Bronchial epithelial cell (primary cell): ENCODE measurements at regions not wholly inside any gene's neighbourhood (a gene's known extent, or its start where the extent isn't known, plus 50 kb on each side); places are given as distances from the start of the nearest gene placed in this dataset.

ENCODE experiments used
- DNase-seq: peaks from one replicate; pipeline ENCODE4 v3.0.0-alpha.2; 2010; ENCODE audit warnings: low read depth
- FAIRE-seq: peaks from 2 replicates; lab custom pipeline; 2011; peaks lifted over from hg19 to GRCh38; lab: Jason Lieb, UNC
- H3K27me3 ChIP-seq: 2 replicates; pipeline ENCODE4 v1.5.1; 2011; ENCODE audit warnings: low read length; ENCODE audit not compliant: control insufficient read depth, insufficient read depth
- H3K36me3 ChIP-seq: 2 replicates; pipeline ENCODE4 v1.5.1; 2011; ENCODE audit warnings: low read length; ENCODE audit not compliant: control insufficient read depth, insufficient read depth
- H3K4me3 ChIP-seq: 2 replicates; pipeline ENCODE4 v1.5.1; 2011; ENCODE audit warnings: mild to moderate bottlenecking, low read depth, low read length, control low read depth
- TF ChIP-seq, protein P1 (sequence below): IDR thresholded peaks from 2 replicates; pipeline ENCODE4 v1.5.1; 2011; ENCODE audit warnings: mild to moderate bottlenecking, moderate library complexity, low read length, control low read depth, inconsistent platforms; ENCODE audit not compliant: insufficient read depth, severe bottlenecking

DNA sequence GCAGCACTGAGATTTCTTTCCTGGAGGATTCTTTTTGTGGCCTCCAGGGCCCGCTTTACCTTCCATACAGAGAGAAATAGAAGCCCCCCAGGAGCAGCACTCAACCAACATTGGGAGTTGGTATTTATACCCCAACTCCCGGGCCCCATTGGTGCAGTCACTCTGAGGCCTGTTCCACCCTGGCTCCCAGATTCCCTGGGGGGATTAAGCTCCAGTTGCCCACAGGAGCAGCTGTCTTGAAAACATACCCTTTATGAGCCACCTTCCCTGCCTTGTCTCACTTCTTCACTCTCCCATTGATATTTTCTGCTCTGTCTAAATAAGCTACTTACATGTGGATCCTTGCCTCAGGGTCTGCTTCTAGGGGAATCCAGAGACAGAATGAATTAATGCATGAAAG lies 167.8 kb downstream of the KATNIP start:
- no peaks in the 10 kb centered on the region for H3K36me3 ChIP-seq
- no peak overlapping the region for H3K4me3 ChIP-seq
- no peaks in the 10 kb centered on the region for H3K27me3 ChIP-seq
- TF ChIP-seq, protein P1, sequence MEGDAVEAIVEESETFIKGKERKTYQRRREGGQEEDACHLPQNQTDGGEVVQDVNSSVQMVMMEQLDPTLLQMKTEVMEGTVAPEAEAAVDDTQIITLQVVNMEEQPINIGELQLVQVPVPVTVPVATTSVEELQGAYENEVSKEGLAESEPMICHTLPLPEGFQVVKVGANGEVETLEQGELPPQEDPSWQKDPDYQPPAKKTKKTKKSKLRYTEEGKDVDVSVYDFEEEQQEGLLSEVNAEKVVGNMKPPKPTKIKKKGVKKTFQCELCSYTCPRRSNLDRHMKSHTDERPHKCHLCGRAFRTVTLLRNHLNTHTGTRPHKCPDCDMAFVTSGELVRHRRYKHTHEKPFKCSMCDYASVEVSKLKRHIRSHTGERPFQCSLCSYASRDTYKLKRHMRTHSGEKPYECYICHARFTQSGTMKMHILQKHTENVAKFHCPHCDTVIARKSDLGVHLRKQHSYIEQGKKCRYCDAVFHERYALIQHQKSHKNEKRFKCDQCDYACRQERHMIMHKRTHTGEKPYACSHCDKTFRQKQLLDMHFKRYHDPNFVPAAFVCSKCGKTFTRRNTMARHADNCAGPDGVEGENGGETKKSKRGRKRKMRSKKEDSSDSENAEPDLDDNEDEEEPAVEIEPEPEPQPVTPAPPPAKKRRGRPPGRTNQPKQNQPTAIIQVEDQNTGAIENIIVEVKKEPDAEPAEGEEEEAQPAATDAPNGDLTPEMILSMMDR = no peak
- DNase-seq = no peak
- FAIRE-seq = no peak

DNA sequence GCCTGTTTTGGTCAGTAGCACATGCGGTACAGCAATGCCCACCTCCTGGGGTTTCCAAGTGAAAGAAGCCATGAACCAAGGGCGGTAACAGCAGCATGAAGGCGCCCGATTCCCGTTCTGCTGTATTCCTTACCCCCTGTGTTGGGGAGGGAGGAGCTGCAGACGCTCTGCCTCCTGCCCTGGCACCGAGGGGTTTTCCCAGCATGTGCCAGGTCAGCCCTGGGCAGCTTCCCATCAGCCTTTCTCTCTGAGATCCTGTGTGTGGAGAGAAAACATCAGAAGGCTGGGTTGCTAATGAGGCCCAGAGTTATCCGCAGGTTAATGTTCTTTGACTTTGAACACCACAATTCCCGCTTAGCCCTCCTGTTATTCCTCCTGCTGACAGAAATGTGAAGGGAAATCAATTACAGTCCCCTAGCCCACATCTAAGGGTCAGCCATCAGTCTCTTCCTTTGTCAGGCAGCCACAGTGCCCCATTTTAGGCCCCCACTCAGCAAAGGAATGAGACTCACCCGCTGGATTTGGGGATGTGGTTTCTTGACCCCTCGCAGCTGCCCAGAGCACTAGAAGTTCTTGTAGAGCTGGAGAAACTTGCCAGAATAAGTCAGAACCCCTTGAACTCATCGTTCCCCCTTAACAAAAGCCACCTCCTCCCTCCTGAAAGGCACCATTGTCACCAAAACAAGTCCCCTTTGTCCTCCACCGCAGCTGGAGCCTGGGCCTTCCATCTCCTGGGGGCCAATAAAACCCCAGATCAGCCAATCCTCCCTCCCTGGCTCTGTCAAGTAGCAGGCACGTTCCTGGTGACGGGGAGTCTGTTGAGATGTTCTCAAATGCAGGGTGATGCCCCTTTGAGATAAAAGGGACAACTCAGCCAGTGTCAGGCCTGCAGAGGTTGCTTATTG lies 168.5 kb downstream of the KATNIP start:
- H3K27me3 ChIP-seq = no peaks in the 10 kb centered on the region
- no peak for DNase-seq
- TF ChIP-seq, protein P1 = no peak
- no peak overlapping the region for H3K4me3 ChIP-seq
- H3K36me3 ChIP-seq = peaks cover 2% of the 10 kb centered on the region
- FAIRE-seq = no peak

DNA sequence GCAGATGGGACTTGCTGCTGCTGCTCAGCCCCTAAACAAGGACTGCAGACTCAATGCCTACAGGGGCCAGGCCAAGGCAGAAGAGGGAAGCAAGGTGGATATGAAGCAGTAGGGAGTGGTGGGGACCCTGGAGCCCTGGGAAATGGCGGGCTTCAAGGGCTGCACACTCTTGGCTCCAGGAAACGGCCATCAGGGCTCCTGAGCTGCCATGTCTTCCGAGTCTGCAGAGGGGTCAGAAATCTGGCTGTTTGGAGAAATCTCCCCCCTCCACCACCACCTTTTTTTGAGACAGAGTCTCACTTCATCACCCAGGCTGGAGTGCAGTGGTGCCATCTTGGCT lies 169.1 kb downstream of the KATNIP start:
- DNase-seq = no peak
- Histone ChIP-seq H3K4me3 (no peak overlapping the region), H3K36me3 (peaks cover 2% of the 10 kb centered on the region), H3K27me3 (no peaks in the 10 kb centered on the region)
- TF ChIP-seq, protein P1 = no peak
- no peak for FAIRE-seq

DNA sequence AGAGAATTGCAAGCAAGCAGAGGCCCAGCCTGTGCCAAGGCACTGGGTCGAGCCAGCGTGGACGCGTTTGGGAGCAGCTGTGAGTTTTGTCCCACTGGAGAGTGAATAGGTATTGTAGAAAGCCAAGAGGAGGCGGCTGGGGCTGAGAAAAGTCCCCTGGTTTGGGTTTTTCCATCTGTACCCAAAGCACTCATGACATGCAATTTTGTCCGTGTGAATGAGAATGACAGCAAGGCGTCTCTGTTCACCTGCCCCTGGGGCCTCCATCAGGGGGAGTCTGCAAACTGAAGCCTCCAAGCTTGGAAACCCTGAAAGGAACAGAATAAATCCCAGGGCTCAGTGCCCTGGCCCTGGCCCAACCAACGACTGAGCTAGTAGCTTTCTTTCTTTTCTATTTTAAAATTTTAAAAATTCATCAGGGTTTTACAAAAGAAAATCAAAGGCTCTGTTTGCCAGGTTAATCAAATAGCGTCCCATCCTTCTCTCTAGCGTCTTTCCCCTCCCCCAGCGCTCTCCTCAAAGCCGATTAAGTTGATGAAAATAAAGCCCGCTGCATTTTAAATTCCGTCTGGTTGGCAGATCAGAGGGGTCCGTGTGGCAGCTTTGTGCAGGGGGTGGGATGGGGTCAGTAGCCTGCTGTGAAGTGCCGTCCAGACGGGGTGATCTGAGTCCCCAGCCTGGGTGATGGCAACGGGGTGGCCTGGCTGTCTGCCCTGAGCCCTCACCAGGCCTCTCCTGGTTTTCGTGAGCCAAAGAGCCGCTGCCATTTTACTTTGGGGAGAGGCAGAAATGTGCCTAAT lies 171.0 kb downstream of the KATNIP start:
- DNase-seq = no peak
- TF ChIP-seq, protein P1 = no peak
- H3K4me3 ChIP-seq = no peak overlapping the region
- peaks cover 2% of the 10 kb centered on the region for H3K36me3 ChIP-seq
- no peak for FAIRE-seq
- H3K27me3 ChIP-seq = no peaks in the 10 kb centered on the region

DNA sequence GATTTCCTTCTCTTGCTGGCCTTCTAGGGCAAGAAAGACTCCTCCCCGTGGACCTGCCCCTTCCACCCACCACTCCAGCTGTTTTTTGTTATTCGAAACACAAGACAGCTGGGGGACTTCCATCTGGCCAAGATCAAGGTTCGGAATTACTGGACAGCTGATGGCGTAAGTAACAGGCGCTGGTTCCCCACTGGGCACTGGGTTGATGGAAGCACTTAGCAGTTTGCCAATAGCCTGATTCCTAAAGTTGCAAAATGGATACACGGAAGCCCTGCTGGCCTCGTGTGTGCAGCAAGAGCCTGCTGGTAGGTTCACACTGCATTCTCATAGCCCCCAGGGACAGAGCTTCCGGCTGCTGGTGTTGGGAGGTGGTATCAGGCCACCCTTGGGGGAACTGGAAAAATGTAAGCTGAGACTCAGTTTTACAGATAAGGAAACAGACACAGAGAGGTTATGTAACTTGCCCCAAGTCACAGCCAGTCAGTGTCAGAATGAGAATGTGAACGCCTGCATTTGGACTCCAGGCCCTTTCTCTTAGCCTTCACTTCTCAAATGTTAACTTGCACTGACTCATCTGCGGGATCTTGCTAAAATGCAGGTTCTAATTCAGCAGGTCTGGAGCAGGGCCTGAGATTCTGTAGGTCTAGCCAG lies 171.7 kb downstream of the KATNIP start:
- TF ChIP-seq, protein P1 = no peak
- Histone ChIP-seq H3K36me3 (peaks cover 2% of the 10 kb centered on the region), H3K4me3 (no peak overlapping the region), H3K27me3 (no peaks in the 10 kb centered on the region)
- DNase-seq (no peak), FAIRE-seq (no peak)
